ENCODE measurements at regions not wholly inside any gene's neighbourhood (a gene's known extent, or its start where the extent isn't known, plus 50 kb on each side); places are given as distances from the start of the nearest gene placed in this dataset.

DNA sequence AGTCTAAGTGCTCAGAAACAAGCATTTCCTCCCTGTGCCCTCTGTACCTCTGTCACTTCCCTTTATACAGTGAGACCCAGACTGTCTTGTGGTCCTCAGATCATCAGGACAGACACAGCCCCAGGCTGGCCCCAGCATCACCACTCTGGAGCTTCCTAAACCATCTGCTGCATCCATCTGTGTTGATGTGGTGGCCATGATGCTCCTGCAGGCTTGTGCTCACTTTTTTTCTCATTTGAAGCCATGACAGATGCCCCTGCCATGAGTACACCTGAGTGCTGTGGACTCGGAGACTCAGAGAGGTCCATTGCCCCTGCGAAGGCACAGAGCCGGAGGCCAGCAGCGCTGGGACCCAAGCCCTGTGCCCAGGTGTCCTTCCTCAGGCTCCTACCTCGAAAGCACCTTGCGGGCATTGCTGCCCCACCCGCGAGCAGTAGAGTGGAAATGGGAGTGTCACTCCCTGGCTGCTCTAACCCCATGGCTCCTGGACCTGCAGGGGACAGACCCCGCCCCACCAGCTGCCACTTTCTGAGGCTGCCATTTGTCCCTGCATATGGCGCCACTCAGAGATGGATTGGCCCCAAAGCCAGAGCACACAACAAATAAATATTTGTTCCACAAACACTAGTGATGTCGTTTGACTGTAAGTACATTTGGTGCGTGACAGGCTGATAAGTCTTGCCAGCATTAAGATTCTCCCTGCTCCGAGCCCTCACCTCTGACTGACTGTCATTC is 593.5 kb downstream of the TBC1D22A start:
- TF ChIP-seq GFI1B (tag by site-specific recombination; IDR thresholded peaks at IDR 0.05), result no peak
- TF ChIP-seq CTCF (tag by site-specific recombination; IDR thresholded peaks at IDR 0.05), result no peak
- no peak for TF ChIP-seq ZBTB17 (tag by site-specific recombination; IDR thresholded peaks at IDR 0.05)
- no peak for TF ChIP-seq HOXA7 (CRISPR knock-in tag; IDR thresholded peaks at IDR 0.05; ENCODE audit: borderline replicate concordance)
- no peak for TF ChIP-seq YY1 (tag by site-specific recombination; IDR thresholded peaks at IDR 0.05)
- no peak for TF ChIP-seq MYNN (tag by site-specific recombination; IDR thresholded peaks at IDR 0.05; ENCODE audit: borderline replicate concordance)
- TF ChIP-seq, protein P1, sequence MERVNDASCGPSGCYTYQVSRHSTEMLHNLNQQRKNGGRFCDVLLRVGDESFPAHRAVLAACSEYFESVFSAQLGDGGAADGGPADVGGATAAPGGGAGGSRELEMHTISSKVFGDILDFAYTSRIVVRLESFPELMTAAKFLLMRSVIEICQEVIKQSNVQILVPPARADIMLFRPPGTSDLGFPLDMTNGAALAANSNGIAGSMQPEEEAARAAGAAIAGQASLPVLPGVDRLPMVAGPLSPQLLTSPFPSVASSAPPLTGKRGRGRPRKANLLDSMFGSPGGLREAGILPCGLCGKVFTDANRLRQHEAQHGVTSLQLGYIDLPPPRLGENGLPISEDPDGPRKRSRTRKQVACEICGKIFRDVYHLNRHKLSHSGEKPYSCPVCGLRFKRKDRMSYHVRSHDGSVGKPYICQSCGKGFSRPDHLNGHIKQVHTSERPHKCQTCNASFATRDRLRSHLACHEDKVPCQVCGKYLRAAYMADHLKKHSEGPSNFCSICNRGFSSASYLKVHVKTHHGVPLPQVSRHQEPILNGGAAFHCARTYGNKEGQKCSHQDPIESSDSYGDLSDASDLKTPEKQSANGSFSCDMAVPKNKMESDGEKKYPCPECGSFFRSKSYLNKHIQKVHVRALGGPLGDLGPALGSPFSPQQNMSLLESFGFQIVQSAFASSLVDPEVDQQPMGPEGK (tag by site-specific recombination; IDR thresholded peaks at IDR 0.05), result no peak
- TF ChIP-seq, protein P2, sequence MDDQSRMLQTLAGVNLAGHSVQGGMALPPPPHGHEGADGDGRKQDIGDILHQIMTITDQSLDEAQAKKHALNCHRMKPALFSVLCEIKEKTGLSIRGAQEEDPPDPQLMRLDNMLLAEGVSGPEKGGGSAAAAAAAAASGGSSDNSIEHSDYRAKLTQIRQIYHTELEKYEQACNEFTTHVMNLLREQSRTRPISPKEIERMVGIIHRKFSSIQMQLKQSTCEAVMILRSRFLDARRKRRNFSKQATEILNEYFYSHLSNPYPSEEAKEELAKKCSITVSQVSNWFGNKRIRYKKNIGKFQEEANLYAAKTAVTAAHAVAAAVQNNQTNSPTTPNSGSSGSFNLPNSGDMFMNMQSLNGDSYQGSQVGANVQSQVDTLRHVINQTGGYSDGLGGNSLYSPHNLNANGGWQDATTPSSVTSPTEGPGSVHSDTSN (CRISPR knock-in tag; IDR thresholded peaks at IDR 0.05), result no peak
- no peak for TF ChIP-seq ZNF416 (tag by site-specific recombination; IDR thresholded peaks at IDR 0.05)
- TF ChIP-seq, protein P3, sequence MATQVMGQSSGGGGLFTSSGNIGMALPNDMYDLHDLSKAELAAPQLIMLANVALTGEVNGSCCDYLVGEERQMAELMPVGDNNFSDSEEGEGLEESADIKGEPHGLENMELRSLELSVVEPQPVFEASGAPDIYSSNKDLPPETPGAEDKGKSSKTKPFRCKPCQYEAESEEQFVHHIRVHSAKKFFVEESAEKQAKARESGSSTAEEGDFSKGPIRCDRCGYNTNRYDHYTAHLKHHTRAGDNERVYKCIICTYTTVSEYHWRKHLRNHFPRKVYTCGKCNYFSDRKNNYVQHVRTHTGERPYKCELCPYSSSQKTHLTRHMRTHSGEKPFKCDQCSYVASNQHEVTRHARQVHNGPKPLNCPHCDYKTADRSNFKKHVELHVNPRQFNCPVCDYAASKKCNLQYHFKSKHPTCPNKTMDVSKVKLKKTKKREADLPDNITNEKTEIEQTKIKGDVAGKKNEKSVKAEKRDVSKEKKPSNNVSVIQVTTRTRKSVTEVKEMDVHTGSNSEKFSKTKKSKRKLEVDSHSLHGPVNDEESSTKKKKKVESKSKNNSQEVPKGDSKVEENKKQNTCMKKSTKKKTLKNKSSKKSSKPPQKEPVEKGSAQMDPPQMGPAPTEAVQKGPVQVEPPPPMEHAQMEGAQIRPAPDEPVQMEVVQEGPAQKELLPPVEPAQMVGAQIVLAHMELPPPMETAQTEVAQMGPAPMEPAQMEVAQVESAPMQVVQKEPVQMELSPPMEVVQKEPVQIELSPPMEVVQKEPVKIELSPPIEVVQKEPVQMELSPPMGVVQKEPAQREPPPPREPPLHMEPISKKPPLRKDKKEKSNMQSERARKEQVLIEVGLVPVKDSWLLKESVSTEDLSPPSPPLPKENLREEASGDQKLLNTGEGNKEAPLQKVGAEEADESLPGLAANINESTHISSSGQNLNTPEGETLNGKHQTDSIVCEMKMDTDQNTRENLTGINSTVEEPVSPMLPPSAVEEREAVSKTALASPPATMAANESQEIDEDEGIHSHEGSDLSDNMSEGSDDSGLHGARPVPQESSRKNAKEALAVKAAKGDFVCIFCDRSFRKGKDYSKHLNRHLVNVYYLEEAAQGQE (tag by site-specific recombination; IDR thresholded peaks at IDR 0.05), result no peak
- TF ChIP-seq ZNF830 (tag by site-specific recombination; IDR thresholded peaks at IDR 0.05; ENCODE audit: low read depth), result no peak
- no peak for TF ChIP-seq ZNF645 (tag by site-specific recombination; IDR thresholded peaks at IDR 0.05)
